ENCODE measurements at regions not wholly inside any gene's neighbourhood (a gene's known extent, or its start where the extent isn't known, plus 50 kb on each side); places are given as distances from the start of the nearest gene placed in this dataset.

DNA sequence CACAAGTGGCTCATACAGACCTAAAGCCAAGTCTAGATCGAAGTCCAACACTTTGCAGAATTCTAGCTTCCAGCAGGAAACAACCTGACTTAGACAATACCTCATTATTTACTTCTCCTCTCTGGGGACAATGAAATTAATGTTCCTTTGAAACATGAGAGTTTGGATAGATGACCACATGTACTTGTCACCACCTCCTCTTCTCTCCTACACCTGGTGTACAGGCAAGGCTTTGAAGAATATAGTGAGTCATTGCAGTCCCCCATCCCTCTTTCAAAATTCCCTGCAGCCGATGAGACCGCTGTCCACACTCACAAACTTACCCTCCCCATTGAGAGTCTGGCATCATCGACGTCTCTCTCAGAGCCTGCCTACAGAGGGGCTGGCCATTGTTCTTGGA is 189.0 kb upstream of the HES1 start:
- H3K9me3 ChIP-seq (ENCODE audit: low read length) = no peaks in the 10 kb centered on the region
- H3K27me3 ChIP-seq (ENCODE audit: insufficient read depth, low read depth, low read length) = no peaks in the 10 kb centered on the region
- H3K9me2 ChIP-seq (ENCODE audit: insufficient read depth, low read length) = no peaks in the 10 kb centered on the region
- no peak overlapping the region for H3K4me3 ChIP-seq (ENCODE audit: low read length)
- H4K20me1 ChIP-seq (ENCODE audit: insufficient read depth) = no peaks in the 10 kb centered on the region
- no peak for TF ChIP-seq POLR2AphosphoS5 (IDR thresholded peaks at IDR 0.05)
- no peak for TF ChIP-seq RAD21 (conservative IDR thresholded peaks at IDR 0.05)
- no peak for TF ChIP-seq EP300 (conservative IDR thresholded peaks at IDR 0.05; ENCODE audit: poor library complexity, severe bottlenecking)
- no peak for TF ChIP-seq SMC3 (conservative IDR thresholded peaks at IDR 0.05; ENCODE audit: poor library complexity)
- TF ChIP-seq, protein P1, sequence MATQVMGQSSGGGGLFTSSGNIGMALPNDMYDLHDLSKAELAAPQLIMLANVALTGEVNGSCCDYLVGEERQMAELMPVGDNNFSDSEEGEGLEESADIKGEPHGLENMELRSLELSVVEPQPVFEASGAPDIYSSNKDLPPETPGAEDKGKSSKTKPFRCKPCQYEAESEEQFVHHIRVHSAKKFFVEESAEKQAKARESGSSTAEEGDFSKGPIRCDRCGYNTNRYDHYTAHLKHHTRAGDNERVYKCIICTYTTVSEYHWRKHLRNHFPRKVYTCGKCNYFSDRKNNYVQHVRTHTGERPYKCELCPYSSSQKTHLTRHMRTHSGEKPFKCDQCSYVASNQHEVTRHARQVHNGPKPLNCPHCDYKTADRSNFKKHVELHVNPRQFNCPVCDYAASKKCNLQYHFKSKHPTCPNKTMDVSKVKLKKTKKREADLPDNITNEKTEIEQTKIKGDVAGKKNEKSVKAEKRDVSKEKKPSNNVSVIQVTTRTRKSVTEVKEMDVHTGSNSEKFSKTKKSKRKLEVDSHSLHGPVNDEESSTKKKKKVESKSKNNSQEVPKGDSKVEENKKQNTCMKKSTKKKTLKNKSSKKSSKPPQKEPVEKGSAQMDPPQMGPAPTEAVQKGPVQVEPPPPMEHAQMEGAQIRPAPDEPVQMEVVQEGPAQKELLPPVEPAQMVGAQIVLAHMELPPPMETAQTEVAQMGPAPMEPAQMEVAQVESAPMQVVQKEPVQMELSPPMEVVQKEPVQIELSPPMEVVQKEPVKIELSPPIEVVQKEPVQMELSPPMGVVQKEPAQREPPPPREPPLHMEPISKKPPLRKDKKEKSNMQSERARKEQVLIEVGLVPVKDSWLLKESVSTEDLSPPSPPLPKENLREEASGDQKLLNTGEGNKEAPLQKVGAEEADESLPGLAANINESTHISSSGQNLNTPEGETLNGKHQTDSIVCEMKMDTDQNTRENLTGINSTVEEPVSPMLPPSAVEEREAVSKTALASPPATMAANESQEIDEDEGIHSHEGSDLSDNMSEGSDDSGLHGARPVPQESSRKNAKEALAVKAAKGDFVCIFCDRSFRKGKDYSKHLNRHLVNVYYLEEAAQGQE (IDR thresholded peaks at IDR 0.05; ENCODE audit: borderline replicate concordance) = no peak
- TF ChIP-seq, protein P2, sequence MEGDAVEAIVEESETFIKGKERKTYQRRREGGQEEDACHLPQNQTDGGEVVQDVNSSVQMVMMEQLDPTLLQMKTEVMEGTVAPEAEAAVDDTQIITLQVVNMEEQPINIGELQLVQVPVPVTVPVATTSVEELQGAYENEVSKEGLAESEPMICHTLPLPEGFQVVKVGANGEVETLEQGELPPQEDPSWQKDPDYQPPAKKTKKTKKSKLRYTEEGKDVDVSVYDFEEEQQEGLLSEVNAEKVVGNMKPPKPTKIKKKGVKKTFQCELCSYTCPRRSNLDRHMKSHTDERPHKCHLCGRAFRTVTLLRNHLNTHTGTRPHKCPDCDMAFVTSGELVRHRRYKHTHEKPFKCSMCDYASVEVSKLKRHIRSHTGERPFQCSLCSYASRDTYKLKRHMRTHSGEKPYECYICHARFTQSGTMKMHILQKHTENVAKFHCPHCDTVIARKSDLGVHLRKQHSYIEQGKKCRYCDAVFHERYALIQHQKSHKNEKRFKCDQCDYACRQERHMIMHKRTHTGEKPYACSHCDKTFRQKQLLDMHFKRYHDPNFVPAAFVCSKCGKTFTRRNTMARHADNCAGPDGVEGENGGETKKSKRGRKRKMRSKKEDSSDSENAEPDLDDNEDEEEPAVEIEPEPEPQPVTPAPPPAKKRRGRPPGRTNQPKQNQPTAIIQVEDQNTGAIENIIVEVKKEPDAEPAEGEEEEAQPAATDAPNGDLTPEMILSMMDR (IDR thresholded peaks at IDR 0.05; ENCODE audit: poor library complexity, severe bottlenecking) = no peak
- TF ChIP-seq MXI1 (conservative IDR thresholded peaks at IDR 0.05; ENCODE audit: poor library complexity, severe bottlenecking) = no peak
- TF ChIP-seq EZH2 (IDR thresholded peaks at IDR 0.05; ENCODE audit: borderline replicate concordance, insufficient read depth, low read length, poor library complexity, severe bottlenecking) = no peak
- TF ChIP-seq TAF1 (IDR thresholded peaks at IDR 0.05; ENCODE audit: low read depth) = no peak
- H3K79me2 ChIP-seq (replicated peaks; ENCODE audit: insufficient read depth, low read length) = no peaks in the 10 kb centered on the region
- no peak overlapping the region for H3K4me2 ChIP-seq (ENCODE audit: low read length)
- no peak overlapping the region for H3K27ac ChIP-seq (ENCODE audit: low read length)
- H3K9ac ChIP-seq (ENCODE audit: low read length) = no peak overlapping the region
- no peaks in the 10 kb centered on the region for H3F3A ChIP-seq (ENCODE audit: insufficient read depth, low read length, poor library complexity, severe bottlenecking)
- H3K36me3 ChIP-seq (ENCODE audit: insufficient read depth, low read length) = no peaks in the 10 kb centered on the region
- no peak overlapping the region for H2AFZ ChIP-seq (ENCODE audit: low read depth, low read length)

DNA sequence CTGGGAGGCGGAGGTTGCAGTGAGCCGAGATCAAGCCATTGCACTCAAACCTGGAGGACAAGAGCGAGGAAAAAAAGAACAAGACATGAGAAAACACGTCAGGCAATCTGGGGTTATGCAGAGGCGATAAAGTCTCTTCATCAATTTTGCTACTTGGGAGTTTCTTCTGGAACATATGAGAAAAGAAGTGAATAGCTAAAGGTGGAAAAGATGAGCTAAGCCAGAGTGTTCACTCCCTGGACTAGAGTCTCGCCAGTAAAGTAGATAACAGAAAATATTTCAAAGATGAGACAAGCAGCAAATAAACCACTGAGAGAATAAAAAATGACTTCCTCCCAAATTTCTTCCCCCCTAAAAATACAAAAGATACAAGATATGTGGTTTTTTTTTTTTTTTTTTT is 188.4 kb upstream of the HES1 start:
- H3K27me3 ChIP-seq (ENCODE audit: insufficient read depth, low read depth, low read length) = no peaks in the 10 kb centered on the region
- no peak overlapping the region for H3K4me3 ChIP-seq (ENCODE audit: low read length)
- H3K9ac ChIP-seq (ENCODE audit: low read length) = no peak overlapping the region
- no peaks in the 10 kb centered on the region for H3K9me2 ChIP-seq (ENCODE audit: insufficient read depth, low read length)
- no peaks in the 10 kb centered on the region for H4K20me1 ChIP-seq (ENCODE audit: insufficient read depth)
- H3K27ac ChIP-seq (ENCODE audit: low read length) = no peak overlapping the region
- H3K4me2 ChIP-seq (ENCODE audit: low read length) = no peak overlapping the region
- no peaks in the 10 kb centered on the region for H3K79me2 ChIP-seq (replicated peaks; ENCODE audit: insufficient read depth, low read length)
- TF ChIP-seq, protein P2 (IDR thresholded peaks at IDR 0.05; ENCODE audit: poor library complexity, severe bottlenecking) = no peak
- TF ChIP-seq TAF1 (IDR thresholded peaks at IDR 0.05; ENCODE audit: low read depth) (no peak), MXI1 (conservative IDR thresholded peaks at IDR 0.05; ENCODE audit: poor library complexity, severe bottlenecking) (no peak), POLR2AphosphoS5 (IDR thresholded peaks at IDR 0.05) (no peak)
- H3K36me3 ChIP-seq (ENCODE audit: insufficient read depth, low read length) = no peaks in the 10 kb centered on the region
- H3F3A ChIP-seq (ENCODE audit: insufficient read depth, low read length, poor library complexity, severe bottlenecking) = no peaks in the 10 kb centered on the region
- H3K9me3 ChIP-seq (ENCODE audit: low read length) = no peaks in the 10 kb centered on the region
- H2AFZ ChIP-seq (ENCODE audit: low read depth, low read length) = no peak overlapping the region

Measured in neural cell (in vitro differentiated cells).